ENCODE measurements at regions not wholly inside any gene's neighbourhood (a gene's known extent, or its start where the extent isn't known, plus 50 kb on each side); places are given as distances from the start of the nearest gene placed in this dataset.

DNA sequence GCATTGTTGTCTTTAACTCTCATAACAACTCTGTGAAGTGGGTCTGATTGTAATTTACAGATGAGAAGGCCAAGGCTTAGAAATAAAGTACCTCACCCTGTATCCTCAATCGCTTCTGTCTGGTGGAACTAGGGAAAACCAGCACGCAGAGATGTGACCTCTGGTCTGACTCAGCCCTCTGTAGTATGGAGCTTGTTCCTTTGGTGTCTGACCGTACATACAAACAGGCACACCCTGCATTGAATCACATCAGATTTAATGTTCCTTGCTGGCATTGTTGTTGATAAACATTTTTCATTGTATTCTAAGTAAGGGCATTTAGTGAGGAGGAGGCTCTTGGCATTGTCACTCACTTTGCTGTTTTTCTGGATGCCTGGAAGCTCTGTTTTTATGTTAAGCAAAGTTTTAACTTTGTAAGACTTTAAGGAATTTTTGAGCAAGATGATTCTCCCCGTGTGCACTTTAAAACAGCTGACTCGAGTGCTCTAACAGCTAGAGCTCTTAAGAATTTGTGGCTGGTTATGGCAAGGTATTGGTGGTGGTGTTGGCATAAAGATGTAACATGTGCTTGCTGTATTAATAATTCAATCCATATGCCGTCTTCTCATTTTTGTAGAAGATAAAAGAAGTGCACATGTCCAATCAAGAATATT, 89.0 kb upstream of the SPATA13 start:
- no peak for TF ChIP-seq POLR2AphosphoS5 (IDR thresholded peaks at IDR 0.05; ENCODE audit: insufficient read depth, low read depth, low read length)
- TF ChIP-seq, protein P1, sequence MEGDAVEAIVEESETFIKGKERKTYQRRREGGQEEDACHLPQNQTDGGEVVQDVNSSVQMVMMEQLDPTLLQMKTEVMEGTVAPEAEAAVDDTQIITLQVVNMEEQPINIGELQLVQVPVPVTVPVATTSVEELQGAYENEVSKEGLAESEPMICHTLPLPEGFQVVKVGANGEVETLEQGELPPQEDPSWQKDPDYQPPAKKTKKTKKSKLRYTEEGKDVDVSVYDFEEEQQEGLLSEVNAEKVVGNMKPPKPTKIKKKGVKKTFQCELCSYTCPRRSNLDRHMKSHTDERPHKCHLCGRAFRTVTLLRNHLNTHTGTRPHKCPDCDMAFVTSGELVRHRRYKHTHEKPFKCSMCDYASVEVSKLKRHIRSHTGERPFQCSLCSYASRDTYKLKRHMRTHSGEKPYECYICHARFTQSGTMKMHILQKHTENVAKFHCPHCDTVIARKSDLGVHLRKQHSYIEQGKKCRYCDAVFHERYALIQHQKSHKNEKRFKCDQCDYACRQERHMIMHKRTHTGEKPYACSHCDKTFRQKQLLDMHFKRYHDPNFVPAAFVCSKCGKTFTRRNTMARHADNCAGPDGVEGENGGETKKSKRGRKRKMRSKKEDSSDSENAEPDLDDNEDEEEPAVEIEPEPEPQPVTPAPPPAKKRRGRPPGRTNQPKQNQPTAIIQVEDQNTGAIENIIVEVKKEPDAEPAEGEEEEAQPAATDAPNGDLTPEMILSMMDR (IDR thresholded peaks at IDR 0.05; ENCODE audit: extremely low read depth in 1 of 2, insufficient read depth in 1 of 2, low read depth in 1 of 2, low read length in 2 of 2) = no peak

Data from endothelial cell of umbilical vein (primary cell).